H1 (cell line): ENCODE measurements at regions not wholly inside any gene's neighbourhood (a gene's known extent, or its start where the extent isn't known, plus 50 kb on each side); places are given as distances from the start of the nearest gene placed in this dataset.

Experiments
- CTCF ChIA-PET: fragments of 300-600 bp; sonication (Branson Sonifier 250); formaldehyde crosslinking; loops from one replicate; lab custom pipeline; 2021; ENCODE audit not compliant: partially characterized antibody; lab: Charles Lee
- POLR2A ChIA-PET: fragments of 300-600 bp; sonication (Branson Sonifier 250); formaldehyde crosslinking; loops from one replicate; lab custom pipeline; 2021; ENCODE audit warnings: inconsistent platforms; ENCODE audit not compliant: partially characterized antibody; lab: Charles Lee
- DNase-seq, 2 experiments: peaks; one replicate each; pipeline versions ENCODE4 v3.0.0 to v3.0.0-alpha.2; 2010 to 2022; ENCODE audit warnings: low spot score in 2 of 2, low read depth in 1 of 2, mixed read lengths in 1 of 2
- FAIRE-seq: peaks from 2 replicates; lab custom pipeline; 2011; peaks lifted over from hg19 to GRCh38; lab: Jason Lieb, UNC
- H2AFZ ChIP-seq: 2 replicates; pipeline ENCODE4 v1.8.1; 2012; ENCODE audit warnings: low read length, inconsistent platforms
- H2AK5ac ChIP-seq: 2 replicates; pipeline ENCODE4 v1.6.1; 2013; ENCODE audit warnings: low read depth, low read length
- H2BK120ac ChIP-seq: replicated peaks from 2 replicates; pipeline ENCODE3; 2013; ENCODE audit warnings: low read depth, low read length, inconsistent platforms
- H2BK12ac ChIP-seq: 2 replicates; pipeline ENCODE4 v1.6.1; 2013; ENCODE audit warnings: low read depth, low read length
- H2BK15ac ChIP-seq: 2 replicates; pipeline ENCODE4 v1.6.1; 2013; ENCODE audit warnings: low read length
- H2BK20ac ChIP-seq: 2 replicates; pipeline ENCODE4 v1.6.1; 2013; ENCODE audit warnings: low read length
- H2BK5ac ChIP-seq: 2 replicates; pipeline ENCODE4 v1.6.1; 2013; ENCODE audit warnings: low read depth, low read length
- H3K14ac ChIP-seq: 2 replicates; pipeline ENCODE4 v1.6.1; 2013; ENCODE audit warnings: inconsistent platforms; ENCODE audit not compliant: insufficient read length
- H3K18ac ChIP-seq: 2 replicates; pipeline ENCODE4 v1.6.1; 2013; ENCODE audit warnings: low read length; ENCODE audit errors: extremely low read depth
- H3K23ac ChIP-seq: 2 replicates; pipeline ENCODE4 v1.6.1; 2013; ENCODE audit warnings: inconsistent platforms; ENCODE audit not compliant: insufficient read length
- H3K23me2 ChIP-seq: 2 replicates; pipeline ENCODE4 v1.6.1; 2013; ENCODE audit warnings: low read depth, low read length
- H3K27ac ChIP-seq: 2 replicates; pipeline ENCODE4 v1.6.1; 2011; ENCODE audit warnings: low read depth, low read length, inconsistent platforms
- H3K27me3 ChIP-seq, 4 experiments: replicated peaks in 1 of 4; 1 replicate in 1 of 4; 2 replicates in 3 of 4; pipeline versions ENCODE4 v1.6.1 to v1.8.1; 2011 to 2013; ENCODE audit warnings: low read length in 3 of 4, mild to moderate bottlenecking in 3 of 4, inconsistent platforms in 2 of 4, mixed read lengths in 2 of 4, moderate library complexity in 1 of 4; ENCODE audit not compliant: control insufficient read depth in 3 of 4, insufficient read depth in 3 of 4; ENCODE audit errors: extremely low read depth in 1 of 4
- H3K36me3 ChIP-seq, 4 experiments: 2 replicates each; pipeline versions ENCODE4 v1.6.1 to v1.8.1; 2011 to 2013; ENCODE audit warnings: mild to moderate bottlenecking in 4 of 4, low read length in 3 of 4, moderate library complexity in 2 of 4, control low read depth in 1 of 4, inconsistent platforms in 1 of 4; ENCODE audit not compliant: insufficient read depth in 4 of 4, control insufficient read depth in 2 of 4
- H3K4ac ChIP-seq: replicated peaks from 2 replicates; pipeline ENCODE3; 2013; ENCODE audit warnings: low read length, low read depth, mixed read lengths, inconsistent platforms; ENCODE audit not compliant: insufficient read length
- H3K4me1 ChIP-seq, 4 experiments: replicated peaks in 1 of 4; 1 replicate in 1 of 4; 2 replicates in 3 of 4; pipeline versions ENCODE4 v1.6.1 to v1.8.1; 2011 to 2013; ENCODE audit warnings: low read length in 3 of 4, inconsistent platforms in 2 of 4, mixed read lengths in 1 of 4; ENCODE audit not compliant: insufficient read depth in 4 of 4, control insufficient read depth in 3 of 4
- H3K4me2 ChIP-seq, 2 experiments: 2 replicates each; pipeline versions ENCODE4 v1.6.1 to v1.8.1; 2011 to 2013; ENCODE audit warnings: low read depth in 2 of 2, low read length in 2 of 2, control low read depth in 1 of 2, inconsistent platforms in 1 of 2, mild to moderate bottlenecking in 1 of 2; ENCODE audit not compliant: insufficient read depth in 1 of 2
- H3K4me3 ChIP-seq, 4 experiments: fragments of 200-600, 300-600 bp in 1 of 4; sonication (generic), shearing (Covaris generic), sonication (Bioruptor Twin) in 1 of 4; 2 replicates each; pipeline versions ENCODE4 v1.5.1 to v1.8.1; 2011 to 2016; ENCODE audit warnings: low read length in 4 of 4, low read depth in 3 of 4, control low read depth in 2 of 4, inconsistent platforms in 2 of 4, mild to moderate bottlenecking in 2 of 4, mixed read lengths in 1 of 4, moderate library complexity in 1 of 4; ENCODE audit not compliant: insufficient read depth in 2 of 4; ENCODE audit errors: extremely low read depth in 1 of 4
- H3K56ac ChIP-seq: replicated peaks from 2 replicates; pipeline ENCODE3; 2013; ENCODE audit warnings: low read depth, mild to moderate bottlenecking, mixed read lengths, low read length, inconsistent platforms; ENCODE audit not compliant: insufficient read length
- H3K79me1 ChIP-seq: 2 replicates; pipeline ENCODE4 v1.6.1; 2013; ENCODE audit warnings: low read depth, low read length, control low read depth
- H3K79me2 ChIP-seq, 2 experiments: 2 replicates each; pipeline versions ENCODE4 v1.6.1 to v1.8.1; 2012 to 2013; ENCODE audit warnings: low read length in 2 of 2, mild to moderate bottlenecking in 2 of 2, inconsistent platforms in 1 of 2; ENCODE audit not compliant: insufficient read depth in 2 of 2, control insufficient read depth in 1 of 2
- H3K9ac ChIP-seq, 4 experiments: replicated peaks in 1 of 4; 1 replicate in 1 of 4; 2 replicates in 3 of 4; pipeline versions ENCODE4 v1.6.1 to v1.8.1; 2011 to 2013; ENCODE audit warnings: low read depth in 3 of 4, low read length in 3 of 4, control low read depth in 2 of 4, mild to moderate bottlenecking in 2 of 4, moderate library complexity in 2 of 4, inconsistent platforms in 1 of 4; ENCODE audit errors: extremely low read depth in 1 of 4
- H3K9me3 ChIP-seq, 2 experiments: 2 replicates each; pipeline versions ENCODE4 v1.6.1 to v1.8.1; 2012 to 2013; ENCODE audit warnings: mild to moderate bottlenecking in 2 of 2, moderate library complexity in 2 of 2, control low read depth in 1 of 2, inconsistent platforms in 1 of 2, low read depth in 1 of 2, low read length in 1 of 2, mixed read lengths in 1 of 2; ENCODE audit not compliant: insufficient read depth in 2 of 2
- H4K20me1 ChIP-seq, 2 experiments: replicated peaks in 1 of 2; 2 replicates each; pipeline versions ENCODE3 to v1.8.1; 2011 to 2013; ENCODE audit warnings: inconsistent platforms in 2 of 2, low read length in 2 of 2, mild to moderate bottlenecking in 1 of 2; ENCODE audit not compliant: insufficient read depth in 2 of 2, control insufficient read depth in 1 of 2
- H4K5ac ChIP-seq: 2 replicates; pipeline ENCODE4 v1.6.1; 2013; ENCODE audit warnings: low read length, low read depth, mixed read lengths, inconsistent platforms; ENCODE audit not compliant: insufficient read length
- H4K8ac ChIP-seq: 2 replicates; pipeline ENCODE4 v1.8.0; 2013; ENCODE audit warnings: mild to moderate bottlenecking, moderate library complexity, low read length, inconsistent platforms; ENCODE audit not compliant: insufficient read depth; ENCODE audit errors: extremely low read depth
- H4K91ac ChIP-seq: replicated peaks from 2 replicates; pipeline ENCODE3; 2013; ENCODE audit warnings: low read length, mixed read lengths, inconsistent platforms; ENCODE audit not compliant: insufficient read length
- CTBP2 ChIP-seq: IDR thresholded peaks from 2 replicates; pipeline ENCODE4 v1.7.0; 2011; ENCODE audit warnings: borderline replicate concordance, mild to moderate bottlenecking, moderate library complexity, mixed read lengths, low read length; ENCODE audit not compliant: insufficient read depth, insufficient read length
- FOSL1 ChIP-seq: IDR thresholded peaks from 2 replicates; pipeline ENCODE4 v1.6.1; 2011; ENCODE audit warnings: mild to moderate bottlenecking, low read depth, low read length, moderate library complexity; ENCODE audit not compliant: insufficient read depth
- GABPA ChIP-seq: IDR thresholded peaks from 2 replicates; pipeline ENCODE4 v1.6.1; 2011; ENCODE audit warnings: mild to moderate bottlenecking, low read length, moderate library complexity, borderline replicate concordance; ENCODE audit not compliant: insufficient read depth
- POU5F1 ChIP-seq: IDR thresholded peaks from 2 replicates; pipeline ENCODE4 v1.6.1; 2011; ENCODE audit warnings: low read depth, mild to moderate bottlenecking, low read length, moderate library complexity
- TEAD4 ChIP-seq: IDR thresholded peaks from 2 replicates; pipeline ENCODE4 v1.6.1; 2012; ENCODE audit warnings: low read depth, low read length, inconsistent platforms, mixed read lengths
- WGBS, 2 experiments: shearing (Covaris generic) in 1 of 2; methylation state at CpG; one replicate each; pipeline versions ENCODE4 v1.1.6 to v1.1.7; 2013 to 2015; ENCODE audit warnings: low lambda C conversion rate in 2 of 2, mixed read lengths in 2 of 2, inconsistent platforms in 1 of 2, low coverage in 1 of 2, missing lambda C conversion rate in 1 of 2; ENCODE audit not compliant: insufficient replicate concordance in 2 of 2, insufficient coverage in 1 of 2, insufficient read length in 1 of 2; ENCODE audit errors: extremely low coverage in 1 of 2, missing lambda C conversion rate in 1 of 2; 5-methylcytosine and 5-hydroxymethylcytosine counted together

GRCh38 chr1:212189352-212189738 lies 95.9 kb upstream of the PPP2R5A start:
- no peak overlapping the region for H3K4me2 ChIP-seq
- H3K4me1 ChIP-seq: no peaks in the 10 kb centered on the region
- POLR2A ChIA-PET: no interaction called here
- H4K91ac ChIP-seq: no peak overlapping the region
- no peak overlapping the region for H3K14ac ChIP-seq
- no peak overlapping the region for H3K23ac ChIP-seq
- WGBS, 2 experiments: 90% methylated on average over 3 of the region's 3 CpGs; no CpG with 5 or more reads in 1 of the 2 experiments
- TF ChIP-seq GABPA: no peak
- TF ChIP-seq TEAD4: no peak
- no peak for TF ChIP-seq POU5F1
- no peak for TF ChIP-seq CTBP2
- TF ChIP-seq FOSL1: no peak
- H3K56ac ChIP-seq: no peak overlapping the region
- no peak overlapping the region for H4K5ac ChIP-seq
- no peak overlapping the region for H2AK5ac ChIP-seq
- H2BK15ac ChIP-seq: no peak overlapping the region
- H3K18ac ChIP-seq: no peak overlapping the region
- no peaks in the 10 kb centered on the region for H3K23me2 ChIP-seq
- no peak for FAIRE-seq
- no peak overlapping the region for H4K8ac ChIP-seq
- H3K4me3 ChIP-seq: no peak overlapping the region
- H3K4ac ChIP-seq: no peak overlapping the region
- H2BK20ac ChIP-seq: no peak overlapping the region
- peaks cover 0 to 4% of the 10 kb centered on the region in 2 experiments; a peak in 1 of 4 replicates for H3K9me3 ChIP-seq
- CTCF ChIA-PET: interaction anchor here (0.7 kb wide), 1 partner anchor 324 kb away, joined by 3 read pairs; no protein-coding TSS in a partner anchor
- H3K79me2 ChIP-seq: no peaks in the 10 kb centered on the region
- no peaks in the 10 kb centered on the region for H3K27me3 ChIP-seq
- no peak overlapping the region for H3K27ac ChIP-seq
- no peak overlapping the region for H2BK120ac ChIP-seq
- H2BK12ac ChIP-seq: no peak overlapping the region
- no peaks in the 10 kb centered on the region for H4K20me1 ChIP-seq
- no peak for DNase-seq
- H3K9ac ChIP-seq: no peak overlapping the region
- H2AFZ ChIP-seq: no peak overlapping the region
- H2BK5ac ChIP-seq: no peak overlapping the region
- H3K79me1 ChIP-seq: no peaks in the 10 kb centered on the region
- H3K36me3 ChIP-seq: no peaks in the 10 kb centered on the region
